ENCODE measurements at regions not wholly inside any gene's neighbourhood (a gene's known extent, or its start where the extent isn't known, plus 50 kb on each side); places are given as distances from the start of the nearest gene placed in this dataset.

DNA sequence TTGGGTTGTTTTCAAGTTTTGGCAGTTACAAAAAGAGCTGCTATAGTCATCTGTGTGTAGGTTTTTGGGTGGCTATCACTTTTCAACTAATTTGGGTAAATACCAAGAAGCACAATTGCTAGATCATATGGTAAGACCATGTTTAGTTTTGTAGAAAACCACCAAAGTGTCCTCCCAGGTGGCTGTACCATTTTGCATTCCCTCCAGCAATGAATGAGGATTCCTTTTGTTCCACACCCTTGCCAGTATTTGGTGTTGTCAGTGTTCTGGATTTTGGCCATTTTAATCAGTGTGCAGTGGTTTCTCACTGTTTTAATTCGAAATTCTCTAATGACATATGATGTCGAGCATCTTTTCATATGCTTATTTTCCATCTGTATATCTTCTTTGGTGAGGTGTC is 457.5 kb upstream of the ARID1B start:
- Histone ChIP-seq H3K4me1 (no peaks in the 10 kb centered on the region), H3K27ac (no peak overlapping the region), H3K4me3 (no peak overlapping the region), H3K27me3 (no peaks in the 10 kb centered on the region), H3K36me3 (no peaks in the 10 kb centered on the region), H3K9me3 (no peaks in the 10 kb centered on the region)
- in situ Hi-C loops (cut with MboI; ENCODE audit: low pct_ligation_motif_present in 1 of 4, low pct_unique_long_range_greater_than_20kb in 1 of 4, low sequenced_read_pairs in 3 of 4): no loop called here
- 78 to 86% methylated on average over 2 of the region's 2 CpGs for WGBS, 2 donors (ENCODE audit: low coverage in 1 of 2)
- no peak for TF ChIP-seq POLR2AphosphoS5 (IDR thresholded peaks at IDR 0.05)
- TF ChIP-seq, protein P1, sequence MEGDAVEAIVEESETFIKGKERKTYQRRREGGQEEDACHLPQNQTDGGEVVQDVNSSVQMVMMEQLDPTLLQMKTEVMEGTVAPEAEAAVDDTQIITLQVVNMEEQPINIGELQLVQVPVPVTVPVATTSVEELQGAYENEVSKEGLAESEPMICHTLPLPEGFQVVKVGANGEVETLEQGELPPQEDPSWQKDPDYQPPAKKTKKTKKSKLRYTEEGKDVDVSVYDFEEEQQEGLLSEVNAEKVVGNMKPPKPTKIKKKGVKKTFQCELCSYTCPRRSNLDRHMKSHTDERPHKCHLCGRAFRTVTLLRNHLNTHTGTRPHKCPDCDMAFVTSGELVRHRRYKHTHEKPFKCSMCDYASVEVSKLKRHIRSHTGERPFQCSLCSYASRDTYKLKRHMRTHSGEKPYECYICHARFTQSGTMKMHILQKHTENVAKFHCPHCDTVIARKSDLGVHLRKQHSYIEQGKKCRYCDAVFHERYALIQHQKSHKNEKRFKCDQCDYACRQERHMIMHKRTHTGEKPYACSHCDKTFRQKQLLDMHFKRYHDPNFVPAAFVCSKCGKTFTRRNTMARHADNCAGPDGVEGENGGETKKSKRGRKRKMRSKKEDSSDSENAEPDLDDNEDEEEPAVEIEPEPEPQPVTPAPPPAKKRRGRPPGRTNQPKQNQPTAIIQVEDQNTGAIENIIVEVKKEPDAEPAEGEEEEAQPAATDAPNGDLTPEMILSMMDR (IDR thresholded peaks at IDR 0.05): no peak
- TF ChIP-seq POLR2A (IDR thresholded peaks at IDR 0.05): no peak
- no peak for TF ChIP-seq EP300 (IDR thresholded peaks at IDR 0.05; ENCODE audit: low read depth)
- no peak for DNase-seq
- intact Hi-C loops (cut with DNase I; ENCODE audit: low total_unique reads): no loop called here

GRCh38 chr6:156316583-156317125 is 460.5 kb upstream of the ARID1B start:
- 61 to 78% methylated on average over 5 to 11 of the region's 11 CpGs for WGBS, 2 donors (ENCODE audit: low coverage in 1 of 2)
- Histone ChIP-seq H3K36me3 (no peaks in the 10 kb centered on the region), H3K9me3 (no peaks in the 10 kb centered on the region), H3K27ac (no peak overlapping the region), H3K27me3 (no peaks in the 10 kb centered on the region), H3K4me3 (no peak overlapping the region), H3K4me1 (no peaks in the 10 kb centered on the region)
- no peak for DNase-seq
- in situ Hi-C loops (cut with MboI; ENCODE audit: low pct_ligation_motif_present in 1 of 4, low pct_unique_long_range_greater_than_20kb in 1 of 4, low sequenced_read_pairs in 3 of 4): no loop called here
- TF ChIP-seq, protein P1 (IDR thresholded peaks at IDR 0.05): no peak
- TF ChIP-seq POLR2A (IDR thresholded peaks at IDR 0.05) (no peak), POLR2AphosphoS5 (IDR thresholded peaks at IDR 0.05) (no peak), EP300 (IDR thresholded peaks at IDR 0.05; ENCODE audit: low read depth) (no peak)
- intact Hi-C loops (cut with DNase I; ENCODE audit: low total_unique reads): no loop called here

GRCh38 chr6:156315146-156315545 is 462.0 kb upstream of the ARID1B start:
- no peak overlapping the region for H3K27ac ChIP-seq
- DNase-seq: no peak
- intact Hi-C loops (cut with DNase I; ENCODE audit: low total_unique reads) (no loop called here), in situ Hi-C loops (cut with MboI; ENCODE audit: low pct_ligation_motif_present in 1 of 4, low pct_unique_long_range_greater_than_20kb in 1 of 4, low sequenced_read_pairs in 3 of 4) (no loop called here)
- H3K4me3 ChIP-seq: no peak overlapping the region
- no peaks in the 10 kb centered on the region for H3K4me1 ChIP-seq
- H3K9me3 ChIP-seq: no peaks in the 10 kb centered on the region
- TF ChIP-seq, protein P1 (IDR thresholded peaks at IDR 0.05): no peak
- TF ChIP-seq EP300 (IDR thresholded peaks at IDR 0.05; ENCODE audit: low read depth) (no peak), POLR2A (IDR thresholded peaks at IDR 0.05) (no peak), POLR2AphosphoS5 (IDR thresholded peaks at IDR 0.05) (no peak)
- H3K27me3 ChIP-seq: no peaks in the 10 kb centered on the region
- no peaks in the 10 kb centered on the region for H3K36me3 ChIP-seq
- 87 to 94% methylated on average over 3 to 4 of the region's 4 CpGs for WGBS, 2 donors (ENCODE audit: low coverage in 1 of 2)

GRCh38 chr6:156313037-156313436 is 464.1 kb upstream of the ARID1B start:
- Histone ChIP-seq H3K4me1 (no peaks in the 10 kb centered on the region), H3K36me3 (no peaks in the 10 kb centered on the region), H3K9me3 (no peaks in the 10 kb centered on the region), H3K27me3 (no peaks in the 10 kb centered on the region), H3K4me3 (no peak overlapping the region), H3K27ac (no peak overlapping the region)
- TF ChIP-seq, protein P1 (IDR thresholded peaks at IDR 0.05): no peak
- no peak for TF ChIP-seq POLR2AphosphoS5 (IDR thresholded peaks at IDR 0.05)
- TF ChIP-seq EP300 (IDR thresholded peaks at IDR 0.05; ENCODE audit: low read depth): no peak
- no peak for TF ChIP-seq POLR2A (IDR thresholded peaks at IDR 0.05)
- intact Hi-C loops (cut with DNase I; ENCODE audit: low total_unique reads) (no loop called here), in situ Hi-C loops (cut with MboI; ENCODE audit: low pct_ligation_motif_present in 1 of 4, low pct_unique_long_range_greater_than_20kb in 1 of 4, low sequenced_read_pairs in 3 of 4) (no loop called here)
- WGBS, 2 donors (ENCODE audit: low coverage in 1 of 2): 91% methylated on average over 3 of the region's 3 CpGs
- no peak for DNase-seq
